HEK293T (cell line): ENCODE measurements at regions not wholly inside any gene's neighbourhood (a gene's known extent, or its start where the extent isn't known, plus 50 kb on each side); places are given as distances from the start of the nearest gene placed in this dataset.

Experiments
- CTCF ChIA-PET: fragments of 350-600 bp; formaldehyde crosslinking; extraction: SDS; loops from one replicate; lab custom pipeline; 2021; ENCODE audit warnings: antibody characterized with exemption, inconsistent platforms; lab: Yijun Ruan, JAX
- POLR2A ChIA-PET: fragments of 350-600 bp; formaldehyde crosslinking; extraction: SDS; loops from one replicate; lab custom pipeline; 2020; ENCODE audit warnings: antibody characterized with exemption, inconsistent platforms; lab: Yijun Ruan, JAX
- DNase-seq: peaks from one replicate; pipeline ENCODE4 v3.0.0; 2012; ENCODE audit warnings: mixed read lengths; ENCODE audit errors: extremely low spot score
- ARNT ChIP-seq: fragments of 450-650 bp; IDR thresholded peaks from 2 replicates; pipeline ENCODE4 v1.6.1; 2017; ENCODE audit warnings: mild to moderate bottlenecking
- BHLHE40 ChIP-seq: fragments of 450-650 bp; IDR thresholded peaks from 2 replicates; pipeline ENCODE4 v1.6.1; 2016; ENCODE audit warnings: mild to moderate bottlenecking, moderate library complexity, borderline replicate concordance
- CTBP1 ChIP-seq: fragments of 450-650 bp; IDR thresholded peaks from 2 replicates; pipeline ENCODE4 v1.6.1; 2016; ENCODE audit warnings: borderline replicate concordance
- ELF4 ChIP-seq: fragments of 450-650 bp; IDR thresholded peaks from 2 replicates; pipeline ENCODE4 v1.6.1; 2017; ENCODE audit warnings: antibody characterized with exemption
- FOXA1 ChIP-seq: fragments of 450-650 bp; IDR thresholded peaks from 2 replicates; pipeline ENCODE4 v1.6.1; 2016; ENCODE audit warnings: mild to moderate bottlenecking
- FOXK2 ChIP-seq: fragments of 450-650 bp; IDR thresholded peaks from 2 replicates; pipeline ENCODE4 v1.6.1; 2016; ENCODE audit warnings: mild to moderate bottlenecking
- FOXM1 ChIP-seq: fragments of 450-650 bp; IDR thresholded peaks from 2 replicates; pipeline ENCODE4 v1.6.1; 2017; ENCODE audit warnings: mild to moderate bottlenecking, borderline replicate concordance
- HDGF ChIP-seq: fragments of 450-650 bp; IDR thresholded peaks from 2 replicates; pipeline ENCODE4 v1.6.1; 2017; ENCODE audit warnings: antibody characterized with exemption, borderline replicate concordance
- L3MBTL2 ChIP-seq: fragments of 450-650 bp; conservative IDR thresholded peaks from 2 replicates; pipeline ENCODE4 v1.6.1; 2016; ENCODE audit warnings: mild to moderate bottlenecking
- LEF1 ChIP-seq: fragments of 450-650 bp; IDR thresholded peaks from 2 replicates; pipeline ENCODE4 v1.6.1; 2017; ENCODE audit warnings: mild to moderate bottlenecking, borderline replicate concordance
- NFRKB ChIP-seq: fragments of 450-650 bp; IDR thresholded peaks from 2 replicates; pipeline ENCODE4 v1.6.1; 2016; ENCODE audit warnings: mild to moderate bottlenecking, moderate library complexity
- PKNOX1 ChIP-seq: fragments of 450-650 bp; IDR thresholded peaks from 2 replicates; pipeline ENCODE4 v1.6.1; 2016
- SP1 ChIP-seq: fragments of 450-650 bp; IDR thresholded peaks from 2 replicates; pipeline ENCODE4 v1.6.1; 2017
- SUZ12 ChIP-seq: fragments of 450-650 bp; IDR thresholded peaks from 2 replicates; pipeline ENCODE4 v1.6.1; 2016; ENCODE audit warnings: mild to moderate bottlenecking
- TARDBP ChIP-seq: fragments of 450-650 bp; IDR thresholded peaks from 2 replicates; pipeline ENCODE4 v1.6.1; 2016
- ZNF384 ChIP-seq: fragments of 450-650 bp; IDR thresholded peaks from 2 replicates; pipeline ENCODE4 v1.6.1; 2016

- ChIA-PET POLR2A (no interaction called here), CTCF (interaction anchor here (0.7 kb wide), 1 partner anchor 53 kb away, joined by 7 read pairs; no protein-coding TSS in a partner anchor)
- DNase-seq, result no peak
- TF ChIP-seq FOXA1 (no peak), FOXK2 (no peak), SUZ12 (no peak), L3MBTL2 (no peak), HDGF (no peak), PKNOX1 (no peak), ARNT (no peak), TARDBP (no peak), LEF1 (no peak), NFRKB (no peak), ELF4 (no peak), ZNF384 (no peak), CTBP1 (no peak), FOXM1 (no peak), BHLHE40 (no peak), SP1 (no peak)
Measured at GRCh38 chr18:23384778-23385736, 68.0 kb upstream of the RIOK3 start.

- ChIA-PET CTCF (no interaction called here), POLR2A (interaction anchor here (0.6 kb wide), 1 partner anchor 380 kb away, joined by 3 read pairs; no protein-coding TSS in a partner anchor)
- DNase-seq, result no peak
- no peak for TF ChIP-seq ELF4
- TF ChIP-seq NFRKB, result no peak
- TF ChIP-seq FOXK2, result no peak
- TF ChIP-seq ZNF384, result no peak
- no peak for TF ChIP-seq PKNOX1
- TF ChIP-seq SUZ12, result no peak
Measured at GRCh38 chr18:23386317-23386716, 66.8 kb upstream of the RIOK3 start.

- no peak for TF ChIP-seq TARDBP
- no peak for TF ChIP-seq CTBP1
- no peak for TF ChIP-seq FOXM1
- ChIA-PET POLR2A (no interaction called here), CTCF (interaction anchor here (1.2 kb wide), 1 partner anchor 8 kb away, joined by 4 read pairs; no protein-coding TSS in a partner anchor)
- DNase-seq, result no peak
Measured at GRCh38 chr18:23387265-23387664, 65.8 kb upstream of the RIOK3 start.

GRCh38 chr18:23388357-23388756 lies 64.7 kb upstream of the RIOK3 start:
- ChIA-PET CTCF (interaction anchor here (1.2 kb wide), 1 partner anchor 9 kb away, joined by 4 read pairs; no protein-coding TSS in a partner anchor), POLR2A (no interaction called here)
- no peak for DNase-seq
- TF ChIP-seq ELF4 (no peak), LEF1 (no peak), ZNF384 (no peak), FOXM1 (no peak), L3MBTL2 (no peak), NFRKB (no peak), FOXK2 (no peak), PKNOX1 (no peak), HDGF (no peak), ARNT (no peak), FOXA1 (no peak), BHLHE40 (no peak), TARDBP (no peak), CTBP1 (no peak), SUZ12 (no peak), SP1 (no peak)

DNA sequence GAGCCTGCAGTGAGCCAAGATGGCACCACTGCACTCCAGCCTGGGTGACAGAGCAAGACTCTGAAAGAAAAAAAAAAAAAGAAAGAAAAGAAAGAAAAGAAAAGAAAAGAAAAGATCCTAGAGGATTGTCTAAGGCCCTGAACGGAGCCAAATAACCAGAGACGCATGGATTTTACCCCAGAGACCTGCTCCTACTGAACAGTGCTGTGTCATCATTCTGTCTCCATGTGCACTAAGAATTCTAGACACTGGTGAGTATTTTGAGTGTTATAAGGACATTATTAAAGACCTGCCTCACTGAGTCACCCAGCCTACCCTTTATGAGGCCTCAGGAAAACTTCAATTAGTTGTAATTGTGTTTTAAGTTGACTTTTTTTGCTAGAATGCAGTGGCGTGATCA lies 61.9 kb upstream of the RIOK3 start:
- POLR2A ChIA-PET, result no interaction called here
- TF ChIP-seq NFRKB (no peak), FOXK2 (no peak), BHLHE40 (no peak), FOXM1 (no peak), TARDBP (no peak), ARNT (no peak), PKNOX1 (no peak), SUZ12 (no peak), ZNF384 (no peak), ELF4 (no peak), HDGF (no peak), CTBP1 (no peak), SP1 (no peak), FOXA1 (no peak), LEF1 (no peak), L3MBTL2 (no peak)
- CTCF ChIA-PET, result interaction anchor here (0.6 kb wide), 1 partner anchor 570 kb away, joined by 7 read pairs; no protein-coding TSS in a partner anchor
- DNase-seq, result no peak
